Stimulated activated CD4-positive, alpha-beta T cell treated with anti-CD3 and anti-CD28 coated beads, TNF-alpha, amount 100 ng/mL, for 24 hours (primary cell): ENCODE measurements at regions not wholly inside any gene's neighbourhood (a gene's known extent, or its start where the extent isn't known, plus 50 kb on each side); places are given as distances from the start of the nearest gene placed in this dataset.

Experiments
- DNase-seq, 3 experiments: peaks; one replicate each; pipeline ENCODE4 v3.0.0-alpha.2; 2020; ENCODE audit warnings: low read depth in 3 of 3

GRCh38 chr11:27215471-27216269 lies 147.3 kb downstream of the CCDC34 start:
- no peak for DNase-seq

GRCh38 chr11:27214713-27215112 lies 148.3 kb downstream of the CCDC34 start:
- no peak for DNase-seq

DNA sequence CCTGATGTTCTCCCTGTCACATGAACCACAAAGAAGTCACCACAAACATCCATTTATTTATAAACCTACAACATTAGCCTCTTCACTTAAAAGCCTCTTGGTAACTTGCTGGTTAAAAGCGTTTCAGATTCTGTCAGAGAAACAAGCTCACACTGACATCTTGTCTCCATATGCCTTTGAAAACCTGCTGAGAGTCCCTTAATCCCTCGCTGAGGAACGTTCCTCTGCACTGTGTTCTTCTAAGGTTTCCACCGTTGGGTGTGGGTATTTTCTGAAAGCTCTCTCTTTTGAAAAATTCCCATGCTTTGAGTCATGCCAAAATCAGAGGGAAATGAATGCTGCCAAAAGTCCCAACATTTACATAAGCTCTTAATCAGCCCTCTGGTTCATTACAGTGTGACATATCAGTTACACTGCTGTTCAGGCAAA lies 149.8 kb downstream of the CCDC34 start:
- no peak for DNase-seq

GRCh38 chr11:27212248-27212780 lies 150.7 kb downstream of the CCDC34 start:
- DNase-seq = no peak

GRCh38 chr11:27211370-27212127 lies 151.5 kb downstream of the CCDC34 start:
- DNase-seq = no peak

DNA sequence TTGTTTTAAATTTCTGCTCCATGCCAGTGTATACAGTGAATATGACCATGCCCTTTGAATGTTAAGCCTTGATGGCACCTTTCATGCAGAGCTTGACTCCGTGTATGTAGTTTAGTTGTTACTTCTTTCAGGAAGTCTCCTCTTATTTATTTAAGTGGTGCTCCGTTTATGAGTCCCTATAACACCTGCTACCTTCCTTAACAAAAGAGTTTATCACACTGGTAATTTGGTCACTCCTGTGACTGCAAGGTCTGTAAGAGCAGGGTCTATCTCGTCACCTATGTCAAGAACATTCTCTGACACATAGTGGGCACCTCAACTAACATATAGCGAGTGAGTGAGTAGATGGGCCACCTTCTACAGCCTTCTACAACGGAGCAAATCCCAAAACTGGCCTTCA lies 152.5 kb downstream of the CCDC34 start:
- DNase-seq = no peak

GRCh38 chr11:27209562-27210005 lies 153.4 kb downstream of the CCDC34 start:
- no peak for DNase-seq

DNA sequence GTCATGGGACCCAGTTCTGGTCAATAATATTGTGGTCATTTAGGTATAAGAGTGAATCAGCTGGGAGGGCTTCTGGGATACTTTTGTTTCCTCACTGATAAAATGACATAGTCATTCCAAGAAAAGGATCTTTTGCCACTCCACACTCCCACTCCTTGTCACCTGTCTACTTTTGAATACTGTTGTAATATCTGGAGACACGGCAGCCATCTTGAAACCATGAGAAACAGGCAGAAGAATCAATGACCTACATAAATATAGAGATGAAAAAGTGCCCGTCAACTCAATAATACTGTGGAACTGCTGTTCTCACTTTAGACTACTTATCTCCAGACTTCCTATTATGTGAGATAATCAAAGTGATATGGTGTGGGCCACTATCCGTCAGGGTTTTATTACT lies 154.2 kb downstream of the CCDC34 start:
- DNase-seq = no peak

- no peak for DNase-seq
Measured at GRCh38 chr11:27207025-27207650, 155.9 kb downstream of the CCDC34 start.

DNA sequence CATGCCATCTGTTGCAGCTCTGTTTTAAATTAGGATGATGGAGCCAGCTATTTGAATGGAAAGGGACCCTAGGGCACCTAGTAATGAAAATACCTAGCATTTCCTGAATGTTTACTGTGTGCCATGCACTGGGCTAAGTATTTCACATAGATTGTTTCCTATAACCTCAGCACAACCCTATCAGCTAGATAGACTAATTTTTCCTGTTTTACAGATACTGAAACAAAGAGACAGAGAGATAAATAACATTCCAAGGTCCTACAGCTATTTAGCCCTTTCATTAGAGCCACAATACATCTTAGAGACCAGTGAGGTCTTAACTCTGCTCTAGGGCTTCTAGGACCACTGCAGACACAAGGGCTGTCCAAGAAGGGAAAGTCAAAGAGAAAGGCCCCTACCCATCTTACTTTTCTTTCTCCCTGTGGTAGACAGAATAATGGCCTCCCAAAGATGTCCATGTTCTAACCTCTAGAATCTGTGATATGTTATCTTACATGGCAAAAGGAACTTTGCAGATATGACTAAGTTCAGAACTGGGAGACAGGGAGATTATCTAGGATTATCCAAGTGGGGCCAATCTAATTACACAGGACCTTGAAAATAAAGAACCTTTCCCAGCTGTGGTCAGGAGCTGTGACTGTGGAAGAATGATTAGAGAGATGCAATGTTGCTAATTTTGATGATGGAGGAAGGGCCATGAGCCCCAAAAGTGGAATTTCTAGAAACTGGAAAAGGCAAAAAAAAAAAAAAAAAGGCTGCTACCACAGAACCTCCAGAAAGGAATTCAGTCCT lies 157.0 kb downstream of the CCDC34 start:
- no peak for DNase-seq

DNA sequence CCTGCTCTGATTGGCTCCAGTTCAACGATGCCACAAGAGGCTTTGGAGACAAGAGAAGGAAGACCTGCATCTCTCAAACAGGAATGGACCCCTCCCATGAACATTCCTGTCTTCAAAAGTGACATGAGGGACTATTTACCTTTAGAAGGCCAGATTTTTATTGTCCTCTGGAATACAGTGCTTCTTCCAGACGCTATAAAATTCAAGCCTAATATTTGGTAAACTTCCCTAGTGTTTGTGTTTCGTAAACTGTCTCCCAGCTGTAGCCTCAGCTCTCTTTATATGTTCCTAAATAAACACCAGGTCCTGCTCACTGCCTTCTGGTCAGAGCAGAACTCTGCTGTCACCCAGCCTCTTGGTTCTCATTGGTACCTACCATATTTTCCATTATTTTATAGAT lies 157.8 kb downstream of the CCDC34 start:
- no peak for DNase-seq

GRCh38 chr11:27204529-27204928 lies 158.5 kb downstream of the CCDC34 start:
- peak in 1 of 3 experiments; percentile 7 for DNase-seq

DNA sequence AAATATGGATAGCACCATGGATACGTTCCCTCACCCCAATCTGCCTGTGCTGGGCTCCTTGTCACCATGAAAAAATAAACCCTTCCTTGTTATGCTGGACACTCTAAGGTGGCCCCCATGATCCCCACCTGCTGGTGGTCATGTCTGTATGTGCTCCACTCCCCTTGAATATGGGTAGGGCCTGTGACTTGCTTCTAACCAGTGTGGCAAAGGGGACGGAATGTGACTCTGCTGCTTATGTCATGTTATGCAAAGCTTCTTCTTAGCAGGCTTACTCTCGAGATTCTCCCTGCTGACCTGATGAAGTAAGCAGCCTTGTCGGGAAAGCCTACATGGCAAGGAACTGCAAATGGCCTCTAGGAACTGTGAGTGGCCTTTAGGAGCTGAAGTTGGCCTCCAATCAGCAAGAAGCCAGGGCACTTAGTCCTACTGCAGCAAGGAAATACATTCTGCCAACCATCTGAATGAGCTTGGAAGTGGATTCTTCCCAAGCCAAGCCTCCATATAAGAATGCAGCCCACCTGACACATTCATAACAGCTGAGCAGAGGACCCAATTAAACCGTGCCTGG lies 159.9 kb downstream of the CCDC34 start:
- DNase-seq = no peak

- DNase-seq = no peak
Measured at GRCh38 chr11:27201454-27202302, 161.1 kb downstream of the BBOX1 start.

DNA sequence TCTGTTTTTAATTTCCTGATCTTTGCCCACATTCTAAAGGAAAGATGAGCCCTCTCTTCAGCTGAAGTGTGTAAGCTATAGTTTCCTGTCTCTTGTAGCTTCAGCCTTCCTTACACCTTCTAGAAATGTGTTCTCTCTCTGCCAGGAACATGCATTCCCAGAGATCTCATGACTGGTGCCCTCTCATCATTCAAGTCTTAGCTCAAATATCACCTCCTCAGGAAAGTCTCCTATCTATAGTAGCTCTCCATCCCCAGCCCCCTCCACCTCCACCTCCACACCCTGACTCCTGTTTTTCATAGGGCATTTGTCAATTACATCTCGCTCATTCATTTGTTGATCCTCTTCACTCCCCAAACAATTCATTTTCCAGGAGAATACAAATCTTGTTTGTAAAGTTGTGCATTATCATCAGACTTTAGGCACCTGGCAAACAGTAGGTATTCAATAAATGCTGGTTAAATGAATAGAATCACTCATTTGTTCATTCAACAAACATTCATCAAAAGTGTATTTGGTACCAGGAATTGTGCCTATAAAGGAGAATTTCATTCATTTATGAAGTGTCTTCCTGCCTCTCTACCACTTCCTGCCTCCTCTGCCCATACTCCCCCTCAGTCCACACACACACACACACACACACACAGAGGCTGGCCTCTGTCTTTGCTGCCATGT lies 160.3 kb downstream of the BBOX1 start:
- no peak for DNase-seq

DNA sequence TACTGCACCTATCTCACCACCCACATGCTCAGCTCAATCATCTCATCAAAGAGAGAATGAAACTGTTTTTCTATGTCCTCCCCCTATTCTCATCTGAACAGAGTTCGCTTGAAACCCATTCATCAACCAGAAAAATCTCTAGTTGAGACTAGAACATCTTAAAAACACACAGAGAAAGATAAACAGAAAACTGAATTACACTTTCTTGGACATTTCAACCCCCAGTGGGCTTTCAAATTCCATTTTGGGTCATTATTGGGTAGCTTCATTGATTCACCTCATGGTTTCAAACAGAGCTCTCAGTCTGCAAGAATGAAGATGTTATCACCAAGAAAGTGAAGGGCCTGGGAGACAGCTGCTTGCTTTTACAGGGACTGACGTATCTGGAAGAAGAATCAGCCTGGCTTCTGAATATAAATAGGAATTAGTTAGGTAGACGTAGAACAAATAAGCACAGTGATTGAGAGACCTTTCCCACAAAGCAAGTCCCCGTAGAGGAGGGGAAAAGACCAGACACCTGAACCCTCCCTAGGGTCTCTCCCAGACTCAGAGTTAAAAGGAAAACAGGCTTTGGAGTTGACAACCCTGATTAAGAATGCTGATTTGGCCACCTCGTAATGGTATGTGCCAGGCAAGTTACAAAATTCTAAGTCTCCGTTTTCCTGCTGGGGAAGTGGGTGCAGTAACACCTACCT lies 155.7 kb downstream of the BBOX1 start:
- DNase-seq = no peak

- DNase-seq = no peak
Measured at GRCh38 chr11:27195837-27196202, 155.2 kb downstream of the BBOX1 start.

DNA sequence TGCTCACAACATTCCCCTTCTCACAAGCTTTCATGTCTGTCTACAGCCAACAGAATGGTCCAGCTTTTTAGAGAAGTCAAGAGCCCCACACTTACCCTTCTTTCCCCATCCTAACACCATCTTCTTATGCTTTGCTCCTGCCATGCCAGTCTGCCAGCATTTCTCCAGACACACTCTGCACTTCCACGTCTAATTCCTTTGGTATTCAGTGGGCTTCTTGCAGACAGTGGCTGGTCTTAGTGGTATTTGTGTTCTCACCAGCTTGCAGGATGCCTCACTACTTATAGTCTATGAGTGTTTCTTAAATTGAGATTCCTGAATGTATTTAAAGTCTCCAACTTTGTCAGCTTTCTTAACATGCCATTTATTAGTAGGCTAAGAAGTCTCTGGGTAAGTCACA lies 154.4 kb downstream of the BBOX1 start:
- DNase-seq = no peak
